NCI-H345 treated with DMSO at 0.1 percent for 48 hours (cell line): ENCODE measurements at regions not wholly inside any gene's neighbourhood (a gene's known extent, or its start where the extent isn't known, plus 50 kb on each side); places are given as distances from the start of the nearest gene placed in this dataset.

Source experiments
- DNase-seq: peaks from one replicate; lab custom pipeline; 2025; ENCODE audit not compliant: unreplicated experiment; lab: John Stamatoyannopoulos, UW

GRCh38 chr10:78263521-78263988 lies 229.9 kb downstream of the RPS24 start:
- no peak for DNase-seq

GRCh38 chr10:78264361-78264760 lies 230.7 kb downstream of the RPS24 start:
- no peak for DNase-seq

GRCh38 chr10:78266741-78267469 lies 233.2 kb downstream of the RPS24 start:
- DNase-seq: no peak

DNA sequence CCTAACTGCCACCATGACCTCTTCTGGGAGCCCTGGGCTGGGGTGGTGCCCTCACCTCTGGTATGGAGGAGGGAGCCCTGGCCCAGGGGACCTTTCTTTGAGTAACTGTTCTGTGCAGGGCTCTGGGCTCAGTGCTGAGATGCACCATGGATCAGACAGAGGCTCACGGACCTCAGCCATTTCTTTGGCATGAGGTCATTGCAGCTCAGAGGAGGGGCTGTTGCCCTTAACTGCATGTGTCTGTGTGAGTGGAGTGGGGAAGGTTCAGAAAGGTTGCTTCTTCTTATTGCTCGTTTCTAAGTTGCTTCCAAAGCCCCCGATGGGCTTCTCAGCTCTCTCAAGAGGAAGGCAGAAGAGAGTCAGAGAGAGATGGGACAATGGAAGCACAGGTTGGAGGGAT lies 233.9 kb downstream of the RPS24 start:
- DNase-seq: no peak

GRCh38 chr10:78269060-78269459 lies 235.4 kb downstream of the RPS24 start:
- DNase-seq: no peak

GRCh38 chr10:78272329-78272728 lies 238.7 kb downstream of the RPS24 start:
- DNase-seq: no peak

- DNase-seq: no peak
These were observed 240.8 kb downstream of the RPS24 start for GRCh38 chr10:78274491-78274890.

GRCh38 chr10:78276139-78276538 lies 242.5 kb downstream of the RPS24 start:
- DNase-seq: no peak

DNA sequence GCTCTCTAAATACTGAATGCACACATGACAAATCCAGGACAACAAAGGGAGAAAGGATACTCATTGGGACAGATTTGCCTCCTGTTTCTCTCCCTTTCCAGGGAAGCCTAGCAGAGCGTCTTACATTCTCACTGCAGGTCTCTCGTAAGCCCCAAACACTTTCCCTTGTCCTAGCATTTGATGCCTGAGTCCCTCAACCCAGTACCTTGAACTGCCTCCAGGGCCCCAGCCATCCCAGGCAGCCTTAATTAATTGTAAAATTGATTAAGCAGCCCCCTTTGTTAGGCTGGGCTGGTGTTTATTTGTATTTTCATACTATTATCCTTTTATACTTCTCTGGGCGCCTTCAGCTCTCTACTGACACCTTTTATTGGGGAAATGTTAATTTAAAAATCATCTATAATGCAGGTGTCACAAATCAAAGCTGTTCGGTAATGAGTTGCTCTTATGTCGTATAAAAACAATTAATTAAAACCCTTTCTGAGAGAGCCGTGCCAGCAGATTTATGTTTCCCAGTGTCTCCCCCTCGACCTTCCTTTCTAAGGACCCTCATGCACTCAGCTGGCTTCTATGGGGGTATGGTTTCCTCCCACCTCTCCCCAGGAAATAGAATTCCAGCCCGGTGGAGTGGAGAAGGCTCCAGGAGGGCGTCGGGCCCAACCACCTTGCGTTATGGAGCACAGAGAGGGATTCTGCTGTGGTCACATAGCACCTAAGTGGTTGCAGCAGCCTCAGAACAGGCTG lies 243.8 kb downstream of the RPS24 start:
- DNase-seq: peak; percentile 62

DNA sequence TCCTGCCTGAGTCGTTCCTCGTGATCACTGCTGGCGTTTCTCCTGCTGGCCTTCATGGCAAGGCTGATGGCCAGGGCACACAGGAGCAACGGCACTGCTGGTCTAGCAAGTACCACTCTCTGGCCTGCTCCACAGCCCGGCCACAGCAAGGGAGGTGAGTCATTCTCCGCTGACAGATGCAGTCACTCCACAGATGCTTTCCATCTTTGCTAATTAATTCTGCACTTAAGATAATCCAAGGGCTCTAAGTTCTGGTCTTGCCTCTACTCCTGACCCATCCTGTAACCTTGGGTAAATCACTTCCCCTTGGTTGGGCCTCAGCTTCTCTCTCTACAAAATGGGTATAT lies 244.4 kb downstream of the RPS24 start:
- no peak for DNase-seq

GRCh38 chr10:78279756-78280155 lies 246.1 kb downstream of the RPS24 start:
- DNase-seq: no peak

GRCh38 chr10:78280604-78281003 lies 246.9 kb downstream of the RPS24 start:
- no peak for DNase-seq

GRCh38 chr10:78281627-78282026 lies 248.0 kb downstream of the RPS24 start:
- no peak for DNase-seq

DNA sequence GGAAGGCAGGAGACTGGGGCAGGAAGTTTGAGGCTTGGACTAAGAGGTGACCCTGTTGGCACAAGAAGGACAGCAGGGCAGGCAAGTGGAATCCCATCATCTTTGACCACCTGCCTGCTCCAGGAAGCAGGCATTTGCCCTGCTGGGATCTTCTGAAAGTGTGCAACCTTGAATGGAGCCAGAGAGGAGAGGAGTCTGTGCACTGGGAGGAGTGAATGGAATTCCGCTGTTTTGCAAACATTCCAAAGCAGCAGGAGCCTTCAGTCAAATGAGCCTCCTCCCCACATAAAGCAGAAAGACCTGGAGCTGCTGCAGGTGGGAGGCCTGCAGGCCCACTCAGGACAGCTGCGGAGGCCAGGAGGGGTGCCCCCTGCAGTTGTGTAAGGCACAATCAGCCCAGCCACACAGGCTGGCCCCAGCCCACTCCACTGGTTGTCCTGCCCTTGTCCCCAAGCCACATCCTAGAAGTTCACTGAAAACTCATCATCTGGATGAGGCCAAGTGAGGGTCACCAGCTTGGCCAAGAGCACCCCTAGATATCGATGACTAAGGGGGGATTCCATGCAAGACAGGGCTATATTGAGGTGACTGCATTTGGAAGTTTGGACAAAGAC lies 249.5 kb downstream of the RPS24 start:
- no peak for DNase-seq

DNA sequence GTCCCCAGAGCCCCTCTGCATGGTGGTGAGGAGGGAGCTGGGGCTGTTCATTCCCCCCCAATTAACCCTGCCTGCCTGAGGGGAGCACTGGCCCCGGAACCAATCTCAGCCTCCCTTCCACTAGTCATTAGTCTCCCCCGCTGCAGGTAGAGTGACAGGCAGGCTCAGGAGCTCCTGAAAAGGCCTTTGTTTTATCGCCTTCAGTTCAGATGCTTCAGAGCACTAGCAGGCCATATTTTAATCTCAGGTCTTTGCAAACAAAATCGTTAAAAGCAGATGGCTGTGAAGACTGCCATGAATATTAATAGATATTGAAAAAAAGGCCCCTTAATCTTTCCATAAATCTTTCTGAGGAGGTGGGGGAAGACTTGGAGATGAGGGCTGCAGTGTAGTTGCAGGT lies 250.7 kb downstream of the RPS24 start:
- DNase-seq: no peak

GRCh38 chr10:78285226-78285625 lies 251.6 kb downstream of the RPS24 start:
- DNase-seq: no peak

DNA sequence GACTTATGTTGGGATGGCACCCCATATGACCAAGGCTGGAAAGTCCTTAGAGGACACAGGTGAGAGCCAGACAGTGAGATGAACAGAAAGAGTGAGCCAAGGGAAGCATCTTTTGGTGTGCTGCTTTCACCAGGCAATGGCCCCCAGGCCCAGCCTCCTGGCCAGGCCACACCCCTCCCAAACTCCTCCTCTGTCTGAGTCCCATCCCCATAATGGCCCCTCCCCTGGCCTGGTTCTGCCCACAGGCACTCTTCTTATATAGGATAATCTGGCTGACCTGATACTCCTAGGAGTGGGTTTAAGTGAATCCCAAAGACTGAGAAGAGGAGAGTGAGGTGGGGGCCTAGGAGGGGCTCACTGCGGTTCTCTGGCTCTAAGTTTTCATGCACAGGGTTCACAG lies 252.5 kb downstream of the RPS24 start:
- DNase-seq: no peak

- DNase-seq: no peak
These were observed 253.0 kb downstream of the RPS24 start for GRCh38 chr10:78286668-78287067.

GRCh38 chr10:78287618-78288017 lies 254.0 kb downstream of the RPS24 start:
- no peak for DNase-seq

DNA sequence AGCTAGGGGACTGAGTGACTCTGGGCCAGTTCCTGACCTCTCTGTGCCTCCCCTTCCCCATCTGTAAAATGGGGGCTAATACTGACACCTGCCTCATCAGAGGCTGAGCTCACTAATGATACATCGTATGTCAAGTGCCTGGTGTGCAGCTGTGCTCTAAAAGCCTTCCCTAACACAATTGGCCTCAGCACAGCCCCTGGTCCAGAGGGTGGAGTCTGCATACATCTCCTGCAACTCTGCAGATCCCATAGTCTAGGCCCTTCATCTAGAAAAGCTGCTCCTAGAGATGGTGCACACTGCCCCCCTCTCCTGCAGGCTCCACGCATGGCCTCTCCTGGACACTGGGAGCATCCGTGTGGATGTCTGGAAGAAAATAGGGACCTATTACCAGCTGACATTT lies 255.0 kb downstream of the RPS24 start:
- no peak for DNase-seq

DNA sequence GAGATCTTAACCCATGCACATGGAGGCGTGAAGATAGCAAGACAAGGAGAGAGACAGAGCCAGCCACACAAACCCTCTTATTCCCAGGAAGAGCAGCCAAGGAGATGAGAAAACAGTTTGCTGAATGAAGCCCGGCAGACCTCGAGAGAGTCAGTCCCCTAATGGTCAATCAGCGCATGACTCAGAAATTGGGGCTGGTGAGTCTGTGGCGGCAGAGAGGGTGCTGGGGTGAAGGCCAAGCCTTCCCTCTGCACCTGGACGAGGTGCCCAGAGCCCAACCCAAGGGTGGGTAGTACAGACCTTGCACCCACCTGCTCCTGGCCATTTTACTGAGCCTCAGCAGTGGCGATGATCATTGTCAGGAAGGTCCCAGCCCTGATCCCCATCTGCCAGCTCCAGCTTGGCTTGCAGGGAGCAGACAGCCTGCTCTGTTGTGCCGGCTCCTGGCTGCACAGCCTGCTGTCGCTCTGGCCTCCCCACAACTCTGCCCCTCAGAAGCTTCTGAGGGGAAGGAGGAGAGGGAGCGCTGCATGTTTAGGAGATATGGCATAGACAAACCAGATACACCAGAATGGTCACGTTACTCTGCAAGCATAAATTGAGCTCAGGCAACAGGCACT lies 256.6 kb downstream of the RPS24 start:
- DNase-seq: no peak

- DNase-seq: no peak
These were observed 258.1 kb downstream of the RPS24 start for GRCh38 chr10:78291722-78292121.
